Caco-2 (cell line): ENCODE measurements at regions not wholly inside any gene's neighbourhood (a gene's known extent, or its start where the extent isn't known, plus 50 kb on each side); places are given as distances from the start of the nearest gene placed in this dataset.

ENCODE experiments used
- BruUV-seq: library from RNA; stranded (reverse); fragments of 400-500 nt; replicated peaks from 2 replicates; lab custom pipeline; 2021; lab: Mats Ljungman, UMichigan
- CTCF ChIA-PET: fragments of 300-600 bp; sonication (Branson Sonifier 250); formaldehyde crosslinking; loops from one replicate; lab custom pipeline; 2022; ENCODE audit warnings: antibody characterized with exemption; lab: Charles Lee
- POLR2A ChIA-PET: fragments of 300-600 bp; sonication (Branson Sonifier 250); formaldehyde crosslinking; loops from one replicate; lab custom pipeline; 2022; ENCODE audit warnings: antibody characterized with exemption; lab: Charles Lee
- DNase-seq, 2 experiments: peaks; one replicate each; pipeline versions ENCODE4 v3.0.0 to v3.0.0-alpha.2; 2020 to 2022
- H3K27me3 ChIP-seq: replicated peaks from 2 replicates; pipeline ENCODE4 v1.6.0; 2011; ENCODE audit warnings: low read length; ENCODE audit not compliant: control insufficient read depth, insufficient read depth
- H3K36me3 ChIP-seq: 2 replicates; pipeline ENCODE4 v1.5.1; 2011; ENCODE audit warnings: low read length; ENCODE audit not compliant: control insufficient read depth, insufficient read depth
- H3K4me1 ChIP-seq: fragments of 250-450 bp; sonication (Bioruptor Pico); 2 replicates; pipeline ENCODE4 v1.5.1; 2020; ENCODE audit warnings: mild to moderate bottlenecking
- H3K4me3 ChIP-seq: 2 replicates; pipeline ENCODE4 v1.5.1; 2011; ENCODE audit warnings: low read depth, mild to moderate bottlenecking, control low read depth, low read length
- H3K9me3 ChIP-seq: fragments of 250-450 bp; sonication (Bioruptor Pico); 2 replicates; pipeline ENCODE4 v1.5.1; 2020; ENCODE audit warnings: mild to moderate bottlenecking, moderate library complexity
- H3K27ac Mint-ChIP-seq: one replicate; pipeline ENCODE4 v1.8.0; 2022; ENCODE audit warnings: mixed read lengths; ENCODE audit not compliant: unreplicated experiment
- H3K27me3 Mint-ChIP-seq: one replicate; pipeline ENCODE4 v1.8.0; 2022; ENCODE audit warnings: mixed read lengths; ENCODE audit not compliant: insufficient read depth, unreplicated experiment
- H3K36me3 Mint-ChIP-seq: one replicate; pipeline ENCODE4 v1.8.0; 2022; ENCODE audit warnings: mild to moderate bottlenecking, mixed read lengths; ENCODE audit not compliant: insufficient read depth, unreplicated experiment
- H3K4me1 Mint-ChIP-seq: one replicate; pipeline ENCODE4 v1.8.0; 2022; ENCODE audit warnings: low read depth, mixed read lengths; ENCODE audit not compliant: unreplicated experiment
- H3K4me3 Mint-ChIP-seq: one replicate; pipeline ENCODE4 v1.8.0; 2022; ENCODE audit warnings: mild to moderate bottlenecking, moderate library complexity, mixed read lengths; ENCODE audit not compliant: unreplicated experiment
- H3K9me3 Mint-ChIP-seq: one replicate; pipeline ENCODE4 v1.8.0; 2022; ENCODE audit warnings: mixed read lengths; ENCODE audit not compliant: unreplicated experiment
- CTCF ChIP-seq, 2 experiments: fragments of 200-600 bp in 1 of 2; IDR thresholded peaks; 1 replicate in 1 of 2; 2 replicates in 1 of 2; pipeline versions ENCODE4 v1.5.1 to v1.8.0; 2011 to 2022; ENCODE audit warnings: antibody characterized with exemption in 1 of 2, control low read depth in 1 of 2, inconsistent platforms in 1 of 2, low read depth in 1 of 2, low read length in 1 of 2, mild to moderate bottlenecking in 1 of 2, moderate library complexity in 1 of 2; ENCODE audit not compliant: insufficient read depth in 1 of 2, severe bottlenecking in 1 of 2, unreplicated experiment in 1 of 2
- intact Hi-C: fragments of 100-400 bp; cut with micrococcal nuclease; formaldehyde crosslinking; loops from one replicate; pipeline ENCODE4 v1.10.0; 2022; ENCODE audit not compliant: unreplicated experiment

GRCh38 chr7:132687016-132687415 is 110.7 kb upstream of the PLXNA4 start:
- peaks cover 10% of the 10 kb centered on the region for H3K27me3 Mint-ChIP-seq
- Histone ChIP-seq H3K9me3 (peaks cover 8% of the 10 kb centered on the region; the same call in 1 of the 2 replicates), H3K27me3 (no peaks in the 10 kb centered on the region), H3K4me1 (no peaks in the 10 kb centered on the region), H3K4me3 (no peak overlapping the region), H3K36me3 (no peaks in the 10 kb centered on the region)
- no peak for DNase-seq
- ChIA-PET POLR2A (no interaction called here), CTCF (no interaction called here)
- no peaks in the 10 kb centered on the region for H3K9me3 Mint-ChIP-seq
- intact Hi-C loops: no loop called here
- no peaks in the 10 kb centered on the region for H3K4me1 Mint-ChIP-seq
- H3K36me3 Mint-ChIP-seq: no peaks in the 10 kb centered on the region
- no peak for TF ChIP-seq CTCF (IDR thresholded peaks at IDR 0.05; ENCODE audit: insufficient read depth in 1 of 2, low read depth in 1 of 2, low read length in 1 of 2, severe bottlenecking in 1 of 2, unreplicated experiment in 1 of 2)
- no TSS peak for BruUV-seq
- H3K4me3 Mint-ChIP-seq: no peak overlapping the region
- H3K27ac Mint-ChIP-seq: no peak overlapping the region

GRCh38 chr7:132685277-132685676 is 109.0 kb upstream of the PLXNA4 start:
- Mint-ChIP-seq H3K4me1 (no peaks in the 10 kb centered on the region), H3K27me3 (peaks cover 13% of the 10 kb centered on the region), H3K36me3 (no peaks in the 10 kb centered on the region), H3K9me3 (no peaks in the 10 kb centered on the region), H3K27ac (no peak overlapping the region), H3K4me3 (no peak overlapping the region)
- no peaks in the 10 kb centered on the region for H3K4me1 ChIP-seq
- H3K27me3 ChIP-seq: no peaks in the 10 kb centered on the region
- H3K9me3 ChIP-seq: peaks cover 8% of the 10 kb centered on the region; the same call in 1 of the 2 replicates
- intact Hi-C loops: no loop called here
- POLR2A ChIA-PET: no interaction called here
- no TSS peak for BruUV-seq
- CTCF ChIA-PET: no interaction called here
- no peak for DNase-seq
- H3K4me3 ChIP-seq: no peak overlapping the region
- no peak for TF ChIP-seq CTCF (IDR thresholded peaks at IDR 0.05; ENCODE audit: insufficient read depth in 1 of 2, low read depth in 1 of 2, low read length in 1 of 2, severe bottlenecking in 1 of 2, unreplicated experiment in 1 of 2)
- H3K36me3 ChIP-seq: no peaks in the 10 kb centered on the region

GRCh38 chr7:132683896-132684690 is 107.8 kb upstream of the PLXNA4 start:
- no peak overlapping the region for H3K4me3 Mint-ChIP-seq

More at GRCh38 chr7:132683896-132684690, 107.8 kb upstream of the PLXNA4 start:
- no peaks in the 10 kb centered on the region for H3K9me3 Mint-ChIP-seq
- H3K4me1 Mint-ChIP-seq: no peaks in the 10 kb centered on the region
- H3K27me3 ChIP-seq: no peaks in the 10 kb centered on the region
- no peak for TF ChIP-seq CTCF (IDR thresholded peaks at IDR 0.05; ENCODE audit: insufficient read depth in 1 of 2, low read depth in 1 of 2, low read length in 1 of 2, severe bottlenecking in 1 of 2, unreplicated experiment in 1 of 2)
- no TSS peak for BruUV-seq
- no peaks in the 10 kb centered on the region for H3K36me3 ChIP-seq
- no peak for DNase-seq
- H3K27ac Mint-ChIP-seq: no peak overlapping the region
- ChIA-PET CTCF (interaction anchor here (0.7 kb wide), 1 partner anchor 650 kb away, joined by 4 read pairs; no protein-coding TSS in a partner anchor), POLR2A (no interaction called here)
- H3K27me3 Mint-ChIP-seq: peaks cover 17% of the 10 kb centered on the region
- H3K9me3 ChIP-seq: peaks cover 8% of the 10 kb centered on the region; the same call in 1 of the 2 replicates
- no peak overlapping the region for H3K4me3 ChIP-seq
- H3K36me3 Mint-ChIP-seq: no peaks in the 10 kb centered on the region
- intact Hi-C loops: no loop called here
- H3K4me1 ChIP-seq: no peaks in the 10 kb centered on the region
